Suprapubic skin (tissue), 4 donors: ENCODE measurements at regions not wholly inside any gene's neighbourhood (a gene's known extent, or its start where the extent isn't known, plus 50 kb on each side); places are given as distances from the start of the nearest gene placed in this dataset.

Source experiments
- POLR2A ChIP-seq, 2 donors: fragments of 450-650 bp; IDR thresholded peaks; one replicate each; pipeline ENCODE4 v1.6.1; 2017; ENCODE audit warnings: antibody characterized with exemption in 2 of 2, mild to moderate bottlenecking in 2 of 2, moderate library complexity in 2 of 2
- POLR2AphosphoS5 ChIP-seq, 3 donors: sonication (generic); formaldehyde crosslinking; IDR thresholded peaks; one replicate each; pipeline ENCODE4 v1.6.1; 2017; ENCODE audit warnings: antibody characterized with exemption in 3 of 3
- TF ChIP-seq, protein P1 (sequence below), 2 donors: fragments of 200-600 bp in 1 of 2; fragments of 450-650 bp in 1 of 2; sonication (generic) in 1 of 2; IDR thresholded peaks; one replicate each; pipeline ENCODE4 v1.5.1; 2016 to 2019; ENCODE audit warnings: antibody characterized with exemption in 2 of 2, mild to moderate bottlenecking in 1 of 2, moderate library complexity in 1 of 2

DNA sequence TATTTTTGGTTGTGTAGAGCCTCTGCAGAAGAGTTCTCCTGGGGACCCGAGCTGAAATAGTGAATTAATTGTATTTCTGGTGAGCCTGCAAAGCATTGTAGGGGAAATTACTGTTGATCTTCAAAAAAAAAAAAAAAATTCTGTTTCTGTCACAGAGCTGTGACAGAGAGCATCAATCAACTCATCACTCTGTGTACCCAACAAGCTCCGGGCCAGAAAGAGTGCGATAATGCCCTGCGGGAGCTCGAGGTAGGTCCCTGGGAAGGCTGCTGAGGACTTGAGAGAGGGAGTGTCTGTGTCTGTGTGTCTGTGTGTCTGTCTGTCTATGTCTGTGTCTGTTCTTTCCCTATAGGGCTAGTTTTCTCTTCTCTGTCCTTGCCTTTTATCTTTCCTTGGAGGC lies 294.4 kb upstream of the TPM1 start:
- TF ChIP-seq POLR2A (IDR thresholded peaks at IDR 0.05) (no peak), POLR2AphosphoS5 (IDR thresholded peaks at IDR 0.05) (no peak)
- TF ChIP-seq, protein P1, sequence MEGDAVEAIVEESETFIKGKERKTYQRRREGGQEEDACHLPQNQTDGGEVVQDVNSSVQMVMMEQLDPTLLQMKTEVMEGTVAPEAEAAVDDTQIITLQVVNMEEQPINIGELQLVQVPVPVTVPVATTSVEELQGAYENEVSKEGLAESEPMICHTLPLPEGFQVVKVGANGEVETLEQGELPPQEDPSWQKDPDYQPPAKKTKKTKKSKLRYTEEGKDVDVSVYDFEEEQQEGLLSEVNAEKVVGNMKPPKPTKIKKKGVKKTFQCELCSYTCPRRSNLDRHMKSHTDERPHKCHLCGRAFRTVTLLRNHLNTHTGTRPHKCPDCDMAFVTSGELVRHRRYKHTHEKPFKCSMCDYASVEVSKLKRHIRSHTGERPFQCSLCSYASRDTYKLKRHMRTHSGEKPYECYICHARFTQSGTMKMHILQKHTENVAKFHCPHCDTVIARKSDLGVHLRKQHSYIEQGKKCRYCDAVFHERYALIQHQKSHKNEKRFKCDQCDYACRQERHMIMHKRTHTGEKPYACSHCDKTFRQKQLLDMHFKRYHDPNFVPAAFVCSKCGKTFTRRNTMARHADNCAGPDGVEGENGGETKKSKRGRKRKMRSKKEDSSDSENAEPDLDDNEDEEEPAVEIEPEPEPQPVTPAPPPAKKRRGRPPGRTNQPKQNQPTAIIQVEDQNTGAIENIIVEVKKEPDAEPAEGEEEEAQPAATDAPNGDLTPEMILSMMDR (IDR thresholded peaks at IDR 0.05), result no peak
